CD4-positive, alpha-beta T cell treated with Interleukin-15 for 4 hours (primary cell): ENCODE measurements at regions not wholly inside any gene's neighbourhood (a gene's known extent, or its start where the extent isn't known, plus 50 kb on each side); places are given as distances from the start of the nearest gene placed in this dataset.
A peak's percentile ranks its signal among the peaks of the same experiment; 100 is the strongest.
"Not testable (repeated sequence)": the region's sequence is repeated elsewhere in the genome, so short reads cannot be mapped to it uniquely, and the experiment has no call there.

ENCODE experiments used
- DNase-seq: peaks from one replicate; pipeline ENCODE4 v3.0.0-alpha.2; 2020; ENCODE audit warnings: low spot score

DNA sequence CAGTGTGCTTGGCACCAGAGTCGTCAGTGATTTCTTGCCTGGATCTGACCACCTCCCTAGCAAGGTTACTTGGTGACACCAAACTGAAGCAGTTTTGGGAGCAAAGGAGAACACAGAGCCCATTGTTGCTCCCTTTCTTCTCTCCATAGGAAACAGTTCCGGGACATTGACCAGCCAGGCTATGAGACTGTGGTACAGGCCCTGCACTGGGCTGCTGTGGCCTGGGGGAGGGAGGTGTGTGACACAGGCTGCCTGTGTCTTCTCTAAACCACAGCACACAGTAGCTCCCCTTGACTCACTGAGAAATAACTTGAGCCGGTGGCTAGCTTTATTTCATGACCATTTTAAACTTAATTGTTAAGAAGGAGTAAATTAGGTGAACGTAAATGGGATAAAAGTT is 214.8 kb upstream of the UBL3 start:
- no peak for DNase-seq

DNA sequence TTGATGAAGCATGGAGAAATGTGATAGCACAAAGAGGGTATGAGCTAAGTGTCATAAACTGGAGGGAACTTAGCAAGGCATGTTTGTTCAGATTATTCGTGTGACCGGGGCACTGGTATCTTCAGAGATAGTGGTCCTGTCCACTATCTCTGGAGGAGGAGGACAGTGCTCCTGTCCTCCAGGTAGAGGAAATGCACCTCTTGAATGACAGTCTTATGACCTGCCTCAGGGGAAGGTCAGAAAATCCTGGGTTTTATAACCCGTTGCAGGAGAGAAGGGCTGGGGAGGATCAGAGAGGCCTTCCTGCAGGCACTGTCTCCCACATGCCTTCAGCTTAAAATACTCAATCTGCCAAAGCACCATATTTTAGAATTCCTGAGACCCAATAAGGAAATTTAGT is 213.5 kb upstream of the UBL3 start:
- no peak for DNase-seq

DNA sequence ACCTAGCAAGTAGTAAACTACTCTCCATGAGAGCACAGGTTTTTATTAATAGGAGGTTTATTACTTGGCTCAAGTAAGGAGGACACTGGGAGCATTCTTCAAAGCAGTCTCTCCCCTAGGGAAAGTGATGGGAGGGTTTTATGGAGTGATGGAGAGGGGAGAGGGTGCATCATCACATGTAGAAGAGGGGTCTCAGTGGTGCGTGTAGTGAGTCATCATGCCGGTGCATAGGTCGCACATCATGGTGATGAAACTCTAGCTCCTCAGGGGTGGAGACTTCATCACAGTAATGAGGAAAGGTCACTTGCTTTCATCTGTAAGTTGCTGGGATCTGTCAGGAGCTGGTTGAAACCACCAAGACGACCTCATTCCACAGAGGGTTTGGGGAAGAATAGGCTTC is 210.8 kb upstream of the UBL3 start:
- no peak for DNase-seq

DNA sequence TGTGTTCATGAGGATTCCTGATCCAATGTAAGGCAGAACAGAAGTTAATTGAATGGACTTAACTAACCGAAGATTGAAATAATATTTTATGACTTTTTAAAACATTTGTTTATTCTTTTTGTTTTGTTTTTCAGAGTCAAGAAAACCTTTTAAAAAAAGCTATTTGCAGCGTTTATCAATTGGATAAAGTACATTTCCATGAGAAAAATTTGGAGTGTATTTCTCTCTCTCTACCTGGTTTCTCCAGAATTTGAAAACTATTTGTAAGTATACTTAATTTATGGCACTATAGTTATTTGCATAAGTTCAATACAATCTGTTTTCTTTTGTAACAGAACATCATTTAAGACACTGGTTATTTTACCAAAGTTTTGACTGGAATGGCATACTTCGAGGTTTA is 208.0 kb upstream of the UBL3 start:
- no peak for DNase-seq

DNA sequence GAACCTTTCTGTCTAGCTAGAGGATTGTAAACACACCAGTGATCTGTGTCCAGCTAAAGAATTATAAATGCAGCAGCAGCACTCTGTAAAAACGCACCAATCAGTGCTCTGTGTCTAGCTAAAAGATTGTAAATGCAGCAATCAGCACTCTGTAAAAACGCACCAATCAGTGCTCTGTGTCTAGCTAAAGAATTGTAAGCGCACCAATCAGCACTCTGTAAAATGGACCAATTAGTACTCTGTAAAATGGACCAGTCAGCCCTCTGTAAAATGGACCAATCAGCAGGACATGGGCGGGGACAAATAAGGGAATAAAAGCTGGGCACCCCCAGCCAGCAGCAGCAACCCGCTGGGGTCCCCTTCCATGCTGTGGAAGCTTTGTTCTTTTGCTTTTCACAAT is 204.1 kb upstream of the UBL3 start:
- not testable (repeated sequence) for DNase-seq

DNA sequence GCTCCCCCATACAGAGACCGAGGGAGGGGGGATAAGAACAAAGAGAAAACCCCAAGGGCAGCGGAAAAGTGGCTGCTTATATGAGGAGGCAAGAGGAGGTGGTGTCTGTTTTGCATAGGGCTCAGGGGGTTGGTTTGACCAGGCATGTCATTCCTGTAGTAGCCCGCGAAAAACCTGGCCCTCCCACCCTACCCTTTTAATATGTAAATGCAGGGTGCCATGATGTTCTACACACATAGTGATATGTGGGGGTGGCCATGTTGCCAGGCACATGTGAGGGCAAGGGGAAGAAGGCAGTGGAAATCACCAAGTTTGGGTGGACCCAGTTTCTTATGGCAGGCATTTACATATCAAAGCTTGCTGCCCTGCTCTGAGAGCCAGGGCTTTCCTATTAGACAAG is 203.5 kb upstream of the UBL3 start:
- no peak for DNase-seq

DNA sequence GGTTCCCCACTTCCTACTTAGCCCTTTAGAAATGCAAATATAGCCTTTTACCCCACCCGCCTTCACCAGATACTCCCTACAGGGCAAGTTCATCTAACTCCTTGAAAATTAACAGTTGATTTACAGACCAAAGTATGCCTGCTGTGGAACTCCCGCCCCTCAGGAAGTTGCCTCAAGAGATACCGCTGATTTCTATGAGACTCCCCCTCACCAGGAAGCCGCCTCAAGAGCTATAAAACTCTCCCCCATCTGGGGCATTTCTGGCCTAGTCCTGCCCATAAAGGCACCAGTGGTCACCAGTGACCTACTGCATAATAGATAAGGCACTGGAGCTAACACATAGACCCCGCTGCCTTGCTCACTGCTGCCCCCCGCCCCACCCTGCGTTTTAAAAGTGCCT is 201.7 kb upstream of the UBL3 start:
- DNase-seq = no peak

DNA sequence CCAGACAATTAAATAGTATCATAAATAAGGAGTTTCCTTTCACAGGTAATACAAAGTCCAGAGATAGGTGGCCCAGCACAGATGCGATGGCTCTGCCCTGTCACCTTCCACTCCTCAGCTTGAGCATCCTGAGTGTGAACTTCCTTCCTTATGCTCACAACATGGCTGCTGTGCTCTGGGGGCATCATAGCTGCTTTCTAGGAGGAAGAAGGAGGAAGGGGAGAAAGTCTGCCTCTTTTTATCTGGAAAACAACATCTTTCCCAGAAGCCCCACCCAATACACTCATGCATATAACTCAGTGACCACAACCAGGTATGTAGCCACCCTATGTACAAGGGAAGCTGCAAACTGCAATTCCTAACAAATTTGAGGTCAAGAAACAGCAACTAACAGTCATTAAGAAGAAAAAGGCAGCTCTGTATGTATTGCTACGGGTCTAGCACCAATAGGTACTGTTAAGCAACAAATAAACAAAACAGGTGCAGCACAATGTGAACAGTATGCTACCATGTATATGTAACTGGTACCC is 201.2 kb upstream of the UBL3 start:
- no peak for DNase-seq

DNA sequence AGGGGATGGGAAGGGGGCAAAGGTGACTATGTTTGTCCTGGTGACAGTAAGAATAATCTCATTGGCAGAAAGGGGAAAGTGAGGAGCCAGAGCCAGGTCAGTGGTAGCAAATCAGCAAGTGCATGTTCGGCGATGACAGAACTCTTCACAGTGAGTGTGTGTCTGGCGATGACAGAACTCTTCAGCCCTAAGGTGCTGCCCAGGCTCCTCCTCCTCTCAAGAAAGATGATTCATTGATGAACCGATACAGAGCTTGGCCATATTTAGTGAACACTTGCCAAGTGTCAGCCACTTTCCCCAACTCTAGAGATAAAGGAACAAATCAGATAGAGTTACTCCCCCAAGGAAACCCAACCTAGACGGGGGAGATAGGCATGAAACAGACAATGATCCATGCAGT is 199.3 kb upstream of the UBL3 start:
- DNase-seq = peak; percentile 12

DNA sequence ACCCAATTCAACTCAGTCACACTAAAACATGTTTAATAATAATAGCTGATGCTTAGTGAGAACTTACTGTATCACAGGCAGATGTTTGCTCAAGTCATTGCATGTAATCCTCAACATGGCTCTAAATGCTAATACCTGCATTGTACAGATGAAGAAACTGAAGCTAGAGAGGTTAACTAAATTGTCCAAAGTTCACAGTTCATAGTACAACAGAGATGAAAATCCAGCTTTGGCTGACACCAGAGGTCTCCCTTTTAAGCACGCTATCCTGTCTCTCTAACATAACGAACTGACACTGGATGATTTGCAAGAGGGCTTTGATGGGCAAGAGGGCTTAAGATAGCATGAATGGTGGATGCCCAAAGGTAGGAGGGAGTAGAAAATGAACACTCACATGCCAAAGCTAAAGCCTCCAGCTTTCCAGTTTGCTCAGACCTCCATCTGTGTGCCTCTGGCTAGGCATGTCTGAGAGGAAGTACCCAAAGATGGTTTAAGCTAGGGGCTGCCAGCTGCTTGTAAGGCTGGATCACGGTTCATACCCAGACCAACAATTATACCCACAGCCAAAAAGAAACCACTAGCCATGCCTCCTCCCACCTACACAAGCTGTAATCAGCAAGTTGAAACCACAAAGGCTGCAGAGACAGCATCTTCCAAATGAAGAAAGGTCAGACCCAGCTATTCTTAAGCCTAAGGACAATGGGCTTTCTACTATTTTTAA is 196.9 kb upstream of the UBL3 start:
- no peak for DNase-seq

DNA sequence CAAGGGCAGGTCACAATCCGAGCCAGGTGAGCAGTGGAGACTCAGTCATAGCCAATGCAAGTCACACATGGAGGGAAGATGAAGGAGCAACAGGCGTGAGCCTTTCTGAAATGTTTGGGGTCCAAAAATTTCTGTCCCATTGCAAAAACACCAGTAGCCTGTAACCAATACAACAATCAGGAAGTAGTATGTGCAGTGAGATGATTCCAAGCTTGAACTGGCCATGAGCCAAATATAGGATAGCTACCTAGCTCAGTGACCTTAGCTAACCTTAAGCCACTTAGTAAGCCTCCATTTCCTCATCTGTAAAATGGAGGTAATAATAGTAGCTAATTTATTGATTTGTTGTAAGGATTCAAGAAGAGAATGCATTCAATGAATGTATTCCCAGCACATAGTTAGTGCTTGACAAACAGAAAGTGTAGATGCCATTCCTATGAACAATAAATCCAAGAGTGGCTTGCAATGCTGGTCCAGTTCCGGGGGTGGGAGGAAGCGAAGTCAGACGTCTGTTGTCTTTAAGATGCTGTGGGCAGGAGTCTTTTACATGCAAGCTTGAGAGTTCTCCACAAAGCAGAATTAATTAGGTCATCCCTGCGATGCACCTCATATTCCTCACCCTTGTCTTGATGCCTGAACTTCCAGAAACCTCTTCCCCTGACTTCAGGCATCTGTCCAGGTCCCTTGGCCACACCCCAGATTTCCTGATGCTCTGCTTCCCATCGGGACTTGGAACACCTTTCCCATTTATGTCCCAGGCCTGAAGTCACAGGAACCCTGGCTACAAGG is 195.7 kb upstream of the UBL3 start:
- DNase-seq = no peak

DNA sequence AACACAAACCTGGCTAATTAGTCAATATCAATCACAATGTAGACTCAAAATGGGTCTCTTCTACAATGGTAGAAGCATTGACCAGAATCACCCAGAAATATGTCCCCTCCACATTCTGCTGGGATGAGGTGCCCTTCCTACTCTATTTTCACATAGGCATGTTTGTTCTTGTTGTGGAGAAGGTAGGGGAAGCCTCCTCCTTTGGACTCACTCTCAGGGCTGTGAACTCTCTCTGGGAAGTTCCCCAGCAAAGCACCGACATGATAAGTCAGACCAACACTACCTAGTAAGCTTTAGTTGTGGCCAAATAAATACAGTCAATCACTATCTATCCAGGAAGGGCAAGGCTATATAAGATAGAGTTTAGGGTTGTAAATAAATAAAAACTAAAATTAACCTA is 194.5 kb upstream of the UBL3 start:
- DNase-seq = no peak

DNA sequence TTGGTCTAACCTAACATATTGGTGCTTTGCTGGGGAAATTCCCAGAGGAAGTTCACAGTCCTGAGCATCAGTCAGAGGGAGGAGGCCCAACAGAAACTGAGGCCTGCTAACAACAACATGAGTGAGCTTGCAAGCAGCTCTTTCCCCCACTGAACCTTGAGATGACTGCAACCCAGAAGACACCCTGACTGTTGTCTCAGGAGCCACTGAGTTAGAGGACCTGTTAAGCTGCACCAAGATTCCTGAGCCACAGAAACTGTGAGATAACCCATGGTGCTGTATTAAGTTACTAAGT is 193.2 kb upstream of the UBL3 start:
- DNase-seq = no peak

DNA sequence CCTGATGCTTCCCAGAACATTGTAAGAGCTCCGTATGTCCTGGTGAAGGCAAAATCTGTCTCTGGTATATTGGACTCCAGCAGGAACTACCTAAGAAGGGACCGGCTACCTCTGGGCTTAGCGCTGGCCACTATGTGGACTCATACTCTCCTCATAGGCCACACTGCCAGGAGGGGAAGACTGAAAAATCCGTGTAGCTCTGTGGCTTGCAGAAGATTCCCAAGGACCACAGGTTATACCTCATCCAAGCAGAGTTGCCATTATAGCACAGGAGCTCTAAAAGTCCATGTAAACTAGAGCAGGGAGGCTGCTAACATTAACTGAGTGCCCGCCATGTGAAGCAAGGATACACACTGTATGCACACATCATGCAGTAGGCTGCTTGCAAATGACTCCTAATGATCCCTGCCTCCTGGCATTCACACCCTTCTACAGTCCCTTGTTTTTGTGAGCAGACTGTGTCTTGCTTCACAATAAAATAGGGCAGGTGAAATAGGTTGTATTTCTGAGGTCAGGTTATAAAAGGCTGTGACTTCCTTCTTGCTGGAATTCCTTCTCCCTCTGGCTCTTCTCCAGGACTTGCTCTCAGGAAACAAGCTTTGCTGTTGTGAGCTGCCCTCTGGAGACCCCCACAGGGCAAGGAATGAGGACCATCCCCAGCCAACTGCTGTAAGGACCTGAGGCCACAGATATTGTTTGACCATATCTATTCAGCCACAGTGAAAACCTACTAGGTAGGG is 192.6 kb upstream of the UBL3 start:
- no peak for DNase-seq

DNA sequence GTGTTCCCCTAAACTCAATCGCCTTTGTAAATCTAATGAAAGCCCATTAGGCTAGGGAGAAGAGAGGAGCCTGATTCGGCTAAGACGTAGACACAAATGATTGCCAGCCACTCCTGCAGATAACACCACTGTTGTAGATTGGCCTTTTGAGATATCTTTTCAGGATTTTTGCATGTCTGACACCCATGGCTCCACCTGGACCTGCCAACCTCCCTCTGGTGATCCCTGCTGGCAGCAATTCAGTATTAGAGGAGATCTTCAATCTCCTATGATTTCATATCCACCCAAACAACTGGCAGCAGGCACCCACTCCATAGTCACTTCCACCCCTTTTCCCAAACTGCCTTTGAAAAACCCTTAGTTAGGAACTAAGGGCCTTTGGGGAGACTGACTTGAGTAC is 191.9 kb upstream of the UBL3 start:
- DNase-seq = no peak

DNA sequence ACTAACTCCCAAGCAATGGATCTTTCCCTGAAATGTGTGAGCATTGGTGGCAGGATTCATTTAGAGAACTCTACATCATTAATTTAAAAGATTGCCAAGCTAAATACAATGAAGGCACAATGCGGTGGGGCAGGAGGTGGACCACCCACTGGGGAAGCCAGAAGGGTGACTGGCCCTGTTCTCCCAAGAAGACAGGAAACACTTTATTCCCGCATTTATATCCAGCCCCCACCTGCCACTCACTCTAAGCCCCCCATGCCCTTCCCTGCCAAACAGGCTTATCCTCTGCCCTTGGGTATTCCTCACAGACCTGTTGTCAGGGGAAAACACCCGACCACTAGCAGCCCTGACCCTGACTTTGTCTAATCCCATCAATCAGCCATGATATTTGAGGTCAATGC is 189.1 kb upstream of the UBL3 start:
- DNase-seq = no peak

DNA sequence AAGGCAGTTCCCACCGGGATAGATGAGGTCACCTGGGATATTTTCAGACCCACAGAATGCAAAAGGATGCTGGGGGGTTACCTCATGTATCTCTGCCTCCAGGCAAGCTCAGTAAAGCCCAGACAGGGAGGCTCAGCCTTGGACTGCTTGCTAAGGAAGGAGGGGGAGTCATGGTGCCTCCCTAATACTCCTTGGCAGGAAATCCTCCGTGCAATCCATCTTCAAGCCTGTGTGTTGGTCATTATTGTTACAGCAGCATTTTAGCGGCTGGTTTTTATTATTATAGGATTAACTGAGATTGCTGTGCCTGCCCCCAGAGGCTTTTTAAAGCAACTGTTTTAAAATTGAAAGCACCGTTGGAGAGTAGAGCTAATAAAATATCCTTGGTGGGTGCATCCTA is 188.5 kb upstream of the UBL3 start:
- no peak for DNase-seq

DNA sequence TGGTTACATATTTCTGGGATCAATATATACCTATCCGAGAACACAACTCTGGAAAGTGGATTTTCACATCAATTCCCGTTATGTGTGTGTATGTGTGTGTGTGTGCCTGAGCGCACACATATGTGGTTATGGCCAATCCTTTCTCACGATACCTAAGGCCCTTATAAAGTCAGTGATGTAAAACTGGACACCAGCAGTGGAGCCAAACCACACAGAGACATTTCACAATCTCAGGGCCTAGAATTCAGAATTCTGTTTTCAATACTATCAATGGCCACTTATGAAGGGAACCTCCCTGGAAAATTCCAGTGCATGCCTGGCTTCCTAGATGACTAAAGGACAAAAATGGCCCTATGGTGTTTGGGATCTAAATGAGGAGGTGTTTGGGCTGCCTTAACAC is 187.3 kb upstream of the UBL3 start:
- no peak for DNase-seq

DNA sequence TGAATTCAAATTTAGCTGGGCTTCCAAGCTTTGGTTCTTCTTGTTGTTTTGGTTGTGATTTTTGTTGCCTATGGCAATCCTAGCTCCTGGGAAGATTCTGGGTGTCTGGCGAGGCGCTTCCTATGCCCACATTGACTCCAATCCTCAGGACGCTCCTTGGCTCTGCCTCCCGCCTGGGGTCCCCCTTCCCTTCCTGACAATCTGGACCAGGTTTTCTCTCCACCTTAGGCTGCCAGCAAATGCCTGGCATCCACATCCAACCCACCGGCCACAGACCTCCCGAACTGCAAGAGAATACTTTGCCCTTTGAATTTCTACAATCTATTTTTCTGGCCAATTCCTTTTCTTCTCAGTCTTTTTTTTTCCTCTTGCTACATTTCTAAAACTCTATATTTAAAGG is 186.9 kb upstream of the UBL3 start:
- DNase-seq = no peak

DNA sequence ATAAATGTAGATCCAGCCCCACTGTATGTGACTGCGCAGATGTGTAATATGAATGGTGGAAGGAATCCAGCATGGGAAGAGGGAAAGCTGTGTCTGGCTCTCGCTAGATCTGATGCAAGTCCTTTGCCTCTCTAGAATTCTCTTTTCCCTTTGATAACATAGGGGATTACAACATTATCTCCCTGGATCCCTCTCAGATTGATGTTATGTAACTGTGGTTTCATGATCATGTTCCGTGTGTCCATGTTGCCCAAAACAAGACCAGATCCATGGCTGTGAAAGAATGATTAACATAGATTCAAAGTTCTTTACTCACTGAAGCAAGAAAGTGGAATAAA is 184.0 kb upstream of the UBL3 start:
- no peak for DNase-seq

DNA sequence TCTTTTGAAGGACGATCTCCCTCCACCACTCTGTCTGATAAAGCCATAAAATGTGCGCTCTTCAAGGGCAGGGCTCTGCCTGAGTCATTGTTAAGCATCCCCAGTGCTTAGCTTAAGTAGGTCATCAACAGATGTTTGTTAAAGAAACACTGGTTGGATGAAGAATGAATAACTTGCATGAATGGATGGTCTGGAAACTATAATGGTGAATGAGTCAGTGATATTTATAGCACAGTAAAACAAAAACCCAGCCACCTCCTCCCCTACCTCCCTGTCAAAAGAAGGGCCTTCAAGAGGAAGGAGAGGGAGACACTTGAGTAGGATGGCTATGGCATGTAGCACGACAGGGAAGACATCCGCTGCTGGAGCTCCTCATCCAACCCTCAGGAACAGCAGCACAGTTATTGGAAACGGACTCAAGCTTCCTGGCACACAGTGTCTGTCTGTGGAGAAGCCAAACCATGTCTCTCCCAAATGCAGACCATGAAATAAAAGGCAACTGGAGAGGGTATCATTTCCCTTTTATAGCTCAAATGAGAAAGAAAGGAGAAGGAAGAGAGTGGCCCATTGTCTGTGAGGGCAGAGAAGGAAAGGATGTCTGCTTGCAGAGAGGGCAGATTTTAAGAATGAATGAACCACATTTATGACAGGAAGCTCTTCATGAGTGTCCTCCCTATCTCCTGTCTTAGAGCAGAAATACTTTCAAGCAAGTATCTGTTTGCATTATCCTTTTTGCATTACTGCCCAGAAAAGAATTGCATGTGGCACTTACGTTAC is 183.5 kb upstream of the UBL3 start:
- DNase-seq = no peak

DNA sequence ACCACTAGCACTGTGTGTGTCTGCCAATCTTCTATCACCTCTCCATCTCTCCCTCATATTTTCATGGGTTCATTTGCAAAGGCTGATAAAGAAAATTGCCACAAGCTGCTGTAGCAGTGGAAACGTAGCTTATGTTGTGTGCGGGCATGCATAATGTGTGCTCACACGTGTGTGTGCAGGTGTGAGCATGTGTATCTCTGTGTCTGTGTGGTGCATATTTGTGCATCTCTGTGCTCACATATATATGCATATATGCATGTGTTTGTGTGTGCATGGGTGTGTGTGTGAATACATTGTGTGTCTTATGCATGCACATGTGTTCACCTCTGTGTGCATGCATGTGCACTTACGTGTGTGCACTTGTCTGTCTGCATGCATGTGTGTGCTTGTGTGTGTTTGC is 181.8 kb upstream of the UBL3 start:
- DNase-seq = no peak

DNA sequence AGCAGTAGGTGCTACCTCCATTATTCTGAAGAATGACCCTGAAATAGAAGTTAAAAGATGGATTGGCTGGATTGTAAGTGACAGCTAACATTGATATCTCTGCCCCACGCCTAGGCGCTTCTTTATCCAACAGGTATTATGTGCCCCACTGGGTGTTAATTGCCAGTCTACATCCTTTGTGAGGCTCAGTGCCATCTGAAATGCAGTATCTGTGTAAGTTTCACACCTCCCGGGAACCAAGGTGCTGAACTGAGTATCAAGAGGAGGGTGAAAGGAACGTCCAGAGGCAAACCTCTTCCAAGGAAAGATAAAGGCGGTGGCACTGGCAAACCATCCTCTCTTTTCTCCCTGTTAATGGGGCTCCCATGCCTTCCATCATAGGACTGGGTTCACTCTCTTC is 181.1 kb upstream of the UBL3 start:
- no peak for DNase-seq
